NB4 (cell line): ENCODE measurements at regions not wholly inside any gene's neighbourhood (a gene's known extent, or its start where the extent isn't known, plus 50 kb on each side); places are given as distances from the start of the nearest gene placed in this dataset.
"Not testable (repeated sequence)": the region's sequence is repeated elsewhere in the genome, so short reads cannot be mapped to it uniquely, and the experiment has no call there.

Experiments
- DNase-seq: peaks from one replicate; pipeline ENCODE4 v3.0.0; 2010; ENCODE audit warnings: low read depth
- H3K4me3 ChIP-seq: one replicate; pipeline ENCODE4 v1.5.1; 2011; ENCODE audit warnings: mild to moderate bottlenecking, low read depth, low read length, moderate library complexity
- MYC ChIP-seq: IDR thresholded peaks from 2 replicates; pipeline ENCODE4 v1.6.1; 2011; ENCODE audit warnings: low read depth, low read length
- POLR2A ChIP-seq: IDR thresholded peaks from 2 replicates; pipeline ENCODE4 v1.6.1; 2011; ENCODE audit warnings: mild to moderate bottlenecking; ENCODE audit not compliant: insufficient read length; ENCODE audit errors: extremely low read depth
- TF ChIP-seq, protein P1 (sequence below): IDR thresholded peaks from one replicate; pipeline ENCODE4 v1.5.1; 2012; ENCODE audit warnings: low read depth, low read length
- TF ChIP-seq, protein P2 (sequence below): IDR thresholded peaks from 2 replicates; pipeline ENCODE4 v1.6.1; 2011; ENCODE audit warnings: low read depth, low read length

DNA sequence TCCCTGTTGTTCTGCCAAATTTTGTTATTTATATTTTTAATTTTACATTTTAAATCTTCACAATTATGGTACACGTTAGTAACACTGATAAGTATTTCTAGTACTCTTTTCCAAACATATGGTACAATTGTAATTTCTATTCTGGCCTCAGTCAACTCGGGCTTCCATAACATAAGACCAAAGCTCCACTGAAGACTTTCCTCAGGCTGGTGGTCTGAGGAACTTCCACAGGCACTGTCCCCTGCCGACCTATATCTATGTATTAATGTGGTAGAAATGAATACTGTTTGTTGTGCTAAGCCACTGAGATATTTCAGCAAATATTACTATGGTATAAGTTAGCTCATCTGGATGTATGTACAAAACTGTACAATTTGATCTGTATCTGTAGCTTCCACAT, 407.6 kb upstream of the ZNF804A start:
- H3K4me3 ChIP-seq, result no peak overlapping the region
- TF ChIP-seq POLR2A, result no peak
- TF ChIP-seq, protein P1, sequence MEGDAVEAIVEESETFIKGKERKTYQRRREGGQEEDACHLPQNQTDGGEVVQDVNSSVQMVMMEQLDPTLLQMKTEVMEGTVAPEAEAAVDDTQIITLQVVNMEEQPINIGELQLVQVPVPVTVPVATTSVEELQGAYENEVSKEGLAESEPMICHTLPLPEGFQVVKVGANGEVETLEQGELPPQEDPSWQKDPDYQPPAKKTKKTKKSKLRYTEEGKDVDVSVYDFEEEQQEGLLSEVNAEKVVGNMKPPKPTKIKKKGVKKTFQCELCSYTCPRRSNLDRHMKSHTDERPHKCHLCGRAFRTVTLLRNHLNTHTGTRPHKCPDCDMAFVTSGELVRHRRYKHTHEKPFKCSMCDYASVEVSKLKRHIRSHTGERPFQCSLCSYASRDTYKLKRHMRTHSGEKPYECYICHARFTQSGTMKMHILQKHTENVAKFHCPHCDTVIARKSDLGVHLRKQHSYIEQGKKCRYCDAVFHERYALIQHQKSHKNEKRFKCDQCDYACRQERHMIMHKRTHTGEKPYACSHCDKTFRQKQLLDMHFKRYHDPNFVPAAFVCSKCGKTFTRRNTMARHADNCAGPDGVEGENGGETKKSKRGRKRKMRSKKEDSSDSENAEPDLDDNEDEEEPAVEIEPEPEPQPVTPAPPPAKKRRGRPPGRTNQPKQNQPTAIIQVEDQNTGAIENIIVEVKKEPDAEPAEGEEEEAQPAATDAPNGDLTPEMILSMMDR, result no peak
- TF ChIP-seq, protein P2, sequence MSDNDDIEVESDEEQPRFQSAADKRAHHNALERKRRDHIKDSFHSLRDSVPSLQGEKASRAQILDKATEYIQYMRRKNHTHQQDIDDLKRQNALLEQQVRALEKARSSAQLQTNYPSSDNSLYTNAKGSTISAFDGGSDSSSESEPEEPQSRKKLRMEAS, result no peak
- no peak for TF ChIP-seq MYC
- DNase-seq, result no peak

DNA sequence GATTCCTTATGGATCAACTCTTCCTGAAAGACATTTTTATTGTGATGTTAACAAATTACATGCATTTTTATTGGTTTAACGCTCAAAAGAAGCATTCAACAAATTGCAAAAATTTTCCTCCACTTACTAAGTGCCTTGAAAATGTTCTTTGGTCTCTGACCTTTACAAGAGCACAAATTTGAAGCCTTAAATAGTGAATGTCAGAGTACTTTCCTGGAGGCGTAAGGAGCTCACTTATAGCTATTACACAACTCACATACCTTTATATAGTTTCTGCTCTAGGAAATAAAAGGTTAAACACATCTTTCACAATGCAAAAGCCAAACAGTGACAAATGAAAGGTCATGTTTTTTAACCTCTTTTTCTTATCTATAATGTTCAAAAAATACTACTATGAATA, 405.7 kb upstream of the ZNF804A start:
- TF ChIP-seq MYC (no peak), POLR2A (no peak)
- TF ChIP-seq, protein P1, result no peak
- TF ChIP-seq, protein P2, result no peak
- no peak overlapping the region for H3K4me3 ChIP-seq
- no peak for DNase-seq

DNA sequence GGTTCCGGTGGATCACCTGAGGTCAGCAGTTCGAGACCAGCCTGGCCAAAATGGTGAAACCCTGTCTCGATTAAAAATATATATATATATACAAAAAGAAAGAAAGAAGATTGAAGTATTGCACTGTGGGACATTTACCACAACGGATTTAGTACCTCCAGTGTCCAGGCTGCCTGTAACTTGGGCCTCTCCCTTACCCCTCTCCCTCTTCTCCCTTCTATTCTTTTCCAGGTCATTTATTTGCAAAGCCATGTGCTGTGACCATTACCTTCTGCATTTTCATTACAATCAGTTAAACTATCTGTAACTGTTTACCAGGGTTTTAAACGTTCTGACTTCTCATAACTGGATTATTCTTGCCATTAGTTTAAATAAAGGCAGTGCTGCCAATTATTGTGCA, 400.9 kb upstream of the ZNF804A start:
- DNase-seq, result no peak
- TF ChIP-seq, protein P2, result no peak
- TF ChIP-seq POLR2A (no peak), MYC (no peak)
- TF ChIP-seq, protein P1, result no peak
- no peak overlapping the region for H3K4me3 ChIP-seq

DNA sequence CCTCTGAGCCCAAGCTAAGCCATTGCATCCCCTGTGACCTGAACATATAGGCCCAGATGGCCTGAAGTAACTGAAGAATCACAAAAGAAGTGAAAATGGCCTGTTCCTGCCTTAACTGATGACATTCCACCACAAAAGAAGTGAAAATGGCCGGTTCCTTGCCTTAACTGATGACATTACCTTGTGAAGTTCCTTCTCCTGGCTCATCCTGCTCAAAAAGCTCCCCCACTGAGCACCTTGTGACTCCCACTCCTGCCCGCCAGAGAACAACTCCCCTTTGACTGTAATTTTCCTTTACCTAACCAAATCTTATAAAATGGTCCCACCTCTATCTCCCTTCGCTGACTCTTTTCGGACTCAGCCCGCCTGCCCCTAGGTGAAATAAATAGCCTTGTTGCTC, 399.5 kb upstream of the ZNF804A start:
- not testable (repeated sequence) for H3K4me3 ChIP-seq, DNase-seq

DNA sequence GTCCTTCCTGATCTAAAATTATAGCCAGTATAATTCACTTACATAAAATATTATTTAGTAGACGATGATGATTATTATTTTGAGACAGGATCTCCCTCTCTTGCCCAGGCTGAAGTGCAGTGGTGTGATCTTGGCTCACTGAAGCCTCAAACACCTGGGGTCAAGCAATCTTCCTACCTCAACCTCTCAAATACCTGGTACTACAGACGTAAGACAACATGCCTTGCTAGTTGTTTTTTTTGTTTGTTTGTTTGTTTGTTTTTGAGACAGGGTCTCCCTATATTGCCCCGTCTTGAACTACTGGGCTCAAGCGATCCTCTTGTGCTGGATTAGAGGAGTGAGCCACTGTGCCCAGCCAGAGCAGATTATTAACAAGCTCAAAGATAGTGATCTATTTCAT, 399.1 kb upstream of the ZNF804A start:
- TF ChIP-seq, protein P2, result no peak
- TF ChIP-seq, protein P1, result no peak
- TF ChIP-seq MYC (no peak), POLR2A (no peak)
- H3K4me3 ChIP-seq, result no peak overlapping the region
- DNase-seq, result no peak

DNA sequence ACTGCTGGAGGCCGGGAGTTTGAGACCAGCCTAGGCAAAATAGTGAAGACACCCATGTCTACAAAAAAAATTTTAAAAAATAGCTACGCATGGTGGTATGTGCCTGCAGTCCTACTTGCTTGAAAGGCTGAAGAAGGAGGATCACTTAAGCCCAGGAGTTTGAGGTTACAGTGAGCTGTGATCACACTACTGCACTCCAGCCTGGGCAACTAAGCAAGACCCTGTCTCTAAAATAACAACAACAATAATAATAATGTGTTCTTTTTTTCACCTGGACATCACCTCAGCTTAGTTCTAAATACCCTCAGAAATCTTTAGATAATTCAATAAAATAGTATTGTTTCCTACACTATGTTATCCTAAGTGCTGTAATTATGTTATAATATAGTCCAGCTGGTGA, 397.1 kb upstream of the ZNF804A start:
- TF ChIP-seq, protein P2, result no peak
- TF ChIP-seq MYC (no peak), POLR2A (no peak)
- TF ChIP-seq, protein P1, result no peak
- no peak for DNase-seq
- no peak overlapping the region for H3K4me3 ChIP-seq
